ENCODE measurements at regions not wholly inside any gene's neighbourhood (a gene's known extent, or its start where the extent isn't known, plus 50 kb on each side); places are given as distances from the start of the nearest gene placed in this dataset.

DNA sequence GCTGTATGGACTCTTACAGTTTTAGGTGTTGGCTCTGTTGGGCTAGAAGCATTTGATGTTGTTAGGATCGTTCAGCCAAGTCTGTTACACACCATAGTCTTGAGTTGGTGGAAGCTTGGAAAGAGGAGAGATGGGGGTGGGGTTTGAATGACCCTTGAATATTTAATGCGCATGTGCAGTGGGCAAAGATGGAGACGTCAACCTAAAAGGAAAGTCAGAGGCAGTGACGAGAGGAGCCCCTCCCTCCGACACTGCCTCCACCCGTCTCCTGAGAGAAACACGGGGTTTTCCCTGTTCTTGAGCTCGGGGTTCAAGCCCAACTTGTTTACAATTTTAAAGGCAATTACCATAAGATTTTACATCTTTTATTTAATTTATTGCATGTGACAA, 311.4 kb downstream of the SHQ1 start:
- TF ChIP-seq, protein P1, sequence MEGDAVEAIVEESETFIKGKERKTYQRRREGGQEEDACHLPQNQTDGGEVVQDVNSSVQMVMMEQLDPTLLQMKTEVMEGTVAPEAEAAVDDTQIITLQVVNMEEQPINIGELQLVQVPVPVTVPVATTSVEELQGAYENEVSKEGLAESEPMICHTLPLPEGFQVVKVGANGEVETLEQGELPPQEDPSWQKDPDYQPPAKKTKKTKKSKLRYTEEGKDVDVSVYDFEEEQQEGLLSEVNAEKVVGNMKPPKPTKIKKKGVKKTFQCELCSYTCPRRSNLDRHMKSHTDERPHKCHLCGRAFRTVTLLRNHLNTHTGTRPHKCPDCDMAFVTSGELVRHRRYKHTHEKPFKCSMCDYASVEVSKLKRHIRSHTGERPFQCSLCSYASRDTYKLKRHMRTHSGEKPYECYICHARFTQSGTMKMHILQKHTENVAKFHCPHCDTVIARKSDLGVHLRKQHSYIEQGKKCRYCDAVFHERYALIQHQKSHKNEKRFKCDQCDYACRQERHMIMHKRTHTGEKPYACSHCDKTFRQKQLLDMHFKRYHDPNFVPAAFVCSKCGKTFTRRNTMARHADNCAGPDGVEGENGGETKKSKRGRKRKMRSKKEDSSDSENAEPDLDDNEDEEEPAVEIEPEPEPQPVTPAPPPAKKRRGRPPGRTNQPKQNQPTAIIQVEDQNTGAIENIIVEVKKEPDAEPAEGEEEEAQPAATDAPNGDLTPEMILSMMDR (IDR thresholded peaks at IDR 0.05): no peak
- no peak for TF ChIP-seq ZFX (IDR thresholded peaks at IDR 0.05; ENCODE audit: borderline replicate concordance)
